GM12874 (cell line): ENCODE measurements at regions not wholly inside any gene's neighbourhood (a gene's known extent, or its start where the extent isn't known, plus 50 kb on each side); places are given as distances from the start of the nearest gene placed in this dataset.

Source experiments
- TF ChIP-seq, protein P1 (sequence below): IDR thresholded peaks from 2 replicates; pipeline ENCODE4 v1.5.1; 2011; ENCODE audit warnings: low read depth, mild to moderate bottlenecking, control low read depth, low read length, moderate library complexity; ENCODE audit not compliant: insufficient read depth

DNA sequence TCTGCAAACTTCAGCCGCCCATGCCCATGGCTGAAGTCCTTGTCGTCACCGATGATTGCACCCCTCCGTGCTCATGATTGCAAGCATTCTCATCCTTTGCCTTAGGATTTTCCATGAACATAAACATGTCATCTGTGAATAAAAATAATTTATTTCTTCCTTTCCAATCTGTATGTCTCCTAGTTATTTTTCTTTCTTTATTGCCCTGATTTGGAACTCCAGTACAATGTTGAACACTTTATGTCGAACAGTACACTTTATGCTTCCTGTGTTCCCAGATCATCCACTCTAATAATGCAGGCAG, 170.9 kb upstream of the SYT6 start:
- TF ChIP-seq, protein P1, sequence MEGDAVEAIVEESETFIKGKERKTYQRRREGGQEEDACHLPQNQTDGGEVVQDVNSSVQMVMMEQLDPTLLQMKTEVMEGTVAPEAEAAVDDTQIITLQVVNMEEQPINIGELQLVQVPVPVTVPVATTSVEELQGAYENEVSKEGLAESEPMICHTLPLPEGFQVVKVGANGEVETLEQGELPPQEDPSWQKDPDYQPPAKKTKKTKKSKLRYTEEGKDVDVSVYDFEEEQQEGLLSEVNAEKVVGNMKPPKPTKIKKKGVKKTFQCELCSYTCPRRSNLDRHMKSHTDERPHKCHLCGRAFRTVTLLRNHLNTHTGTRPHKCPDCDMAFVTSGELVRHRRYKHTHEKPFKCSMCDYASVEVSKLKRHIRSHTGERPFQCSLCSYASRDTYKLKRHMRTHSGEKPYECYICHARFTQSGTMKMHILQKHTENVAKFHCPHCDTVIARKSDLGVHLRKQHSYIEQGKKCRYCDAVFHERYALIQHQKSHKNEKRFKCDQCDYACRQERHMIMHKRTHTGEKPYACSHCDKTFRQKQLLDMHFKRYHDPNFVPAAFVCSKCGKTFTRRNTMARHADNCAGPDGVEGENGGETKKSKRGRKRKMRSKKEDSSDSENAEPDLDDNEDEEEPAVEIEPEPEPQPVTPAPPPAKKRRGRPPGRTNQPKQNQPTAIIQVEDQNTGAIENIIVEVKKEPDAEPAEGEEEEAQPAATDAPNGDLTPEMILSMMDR: no peak

DNA sequence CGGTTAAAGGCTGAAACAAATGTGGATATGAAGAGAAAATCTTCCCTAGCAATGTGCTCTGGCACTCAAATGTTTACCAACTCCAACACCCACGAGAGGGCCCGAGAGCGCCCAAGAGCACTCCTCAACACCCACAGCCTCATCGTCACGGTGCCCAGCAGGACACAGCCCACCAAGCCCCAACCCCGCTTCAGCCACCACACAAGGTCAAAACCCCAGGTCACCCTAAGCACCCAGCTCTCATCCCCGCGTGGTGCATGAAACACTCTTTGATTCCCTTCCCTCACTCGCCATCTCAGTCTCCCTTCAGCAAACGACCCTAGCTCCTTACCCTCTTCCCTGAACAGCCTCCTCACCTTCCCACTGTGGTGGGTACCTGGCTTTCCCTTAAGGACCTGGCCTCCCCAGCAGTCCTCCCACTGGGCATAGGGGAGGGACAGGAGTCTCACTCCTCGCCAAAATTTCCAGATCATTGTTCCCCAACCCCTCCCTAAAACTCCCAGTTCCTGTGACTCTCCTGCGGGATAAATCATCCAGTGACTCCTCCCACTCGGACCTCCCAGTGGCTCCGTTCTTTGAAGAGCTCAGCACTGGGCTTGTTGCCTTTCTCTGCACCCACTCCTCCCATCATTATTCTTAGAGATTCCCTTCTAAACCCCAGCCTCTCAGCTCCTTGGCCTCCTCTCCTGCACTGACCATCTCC, 170.4 kb upstream of the SYT6 start:
- TF ChIP-seq, protein P1: no peak

DNA sequence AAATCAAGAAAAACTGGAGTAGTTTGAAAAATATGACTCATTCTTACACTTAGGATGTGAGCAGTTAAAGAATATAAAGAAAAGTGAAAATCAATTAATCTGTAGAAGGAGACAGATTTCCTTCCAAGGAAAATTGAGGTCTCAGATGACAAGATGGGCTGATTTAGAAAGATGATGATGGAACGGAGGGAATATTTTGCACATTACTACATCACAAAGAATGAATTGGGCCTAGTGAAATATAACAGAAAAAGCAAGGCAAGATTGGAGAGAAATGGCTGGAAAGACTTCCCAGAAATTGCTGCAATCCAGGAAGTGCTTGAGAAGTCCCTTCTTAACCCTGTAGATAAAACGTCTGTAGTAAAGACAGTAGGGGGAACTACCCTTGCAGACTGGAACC, 169.1 kb upstream of the SYT6 start:
- TF ChIP-seq, protein P1: no peak

DNA sequence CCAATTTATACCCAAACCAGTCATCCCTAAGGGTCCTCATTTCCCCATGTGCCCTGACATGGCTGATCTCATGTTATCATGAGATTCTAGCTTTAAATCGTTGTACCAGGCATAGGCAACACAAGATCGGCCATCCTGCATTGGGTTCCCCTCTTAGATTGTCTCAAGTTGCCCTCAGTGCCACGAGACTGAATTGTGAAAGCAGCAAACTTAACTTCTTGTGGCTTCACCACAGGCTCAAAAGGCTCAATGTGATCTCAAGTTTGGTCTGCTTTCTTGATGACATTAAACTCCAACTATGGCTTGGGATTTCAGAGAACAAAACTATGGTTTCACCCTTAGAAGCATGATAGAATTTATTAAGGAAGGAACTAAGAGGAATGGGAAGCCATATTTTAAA, 168.5 kb upstream of the SYT6 start:
- TF ChIP-seq, protein P1: no peak

DNA sequence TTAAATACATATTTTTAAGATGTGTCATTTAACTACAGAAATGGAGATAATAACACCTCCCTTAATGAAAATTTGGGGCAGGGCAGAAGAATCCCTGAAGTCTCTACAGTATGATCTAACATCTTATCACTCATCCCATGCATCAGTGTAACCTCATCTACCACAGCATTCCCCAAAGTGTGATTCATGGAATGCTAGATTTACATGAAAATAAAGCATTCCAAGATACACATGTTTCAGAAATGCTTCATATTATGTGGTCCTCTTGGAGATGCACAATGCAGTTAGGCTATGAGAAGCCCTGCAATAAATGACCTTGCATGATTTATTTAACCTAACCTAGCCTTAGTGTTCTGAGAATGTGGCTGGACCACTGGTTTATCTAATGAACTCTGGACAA, 166.9 kb upstream of the SYT6 start:
- TF ChIP-seq, protein P1: no peak

DNA sequence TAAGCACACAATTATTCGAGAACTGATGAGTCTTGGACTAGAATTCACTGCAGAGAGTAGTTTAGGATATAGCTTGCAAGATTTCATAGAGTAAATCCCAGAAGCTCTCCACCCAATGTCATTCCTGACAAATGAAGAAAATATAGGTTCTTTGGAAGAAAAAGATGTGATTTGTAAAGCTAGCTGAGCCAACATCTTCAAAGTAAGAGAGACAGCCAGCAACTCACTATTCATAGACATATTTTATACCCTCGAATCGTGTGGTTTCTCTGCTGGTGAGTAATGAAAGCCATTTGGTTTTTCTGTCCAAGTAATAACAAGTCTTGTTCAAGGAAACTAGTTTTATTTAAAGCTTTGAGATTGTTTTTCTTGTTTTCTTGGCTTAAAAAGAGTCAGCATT, 165.7 kb upstream of the SYT6 start:
- TF ChIP-seq, protein P1: no peak

DNA sequence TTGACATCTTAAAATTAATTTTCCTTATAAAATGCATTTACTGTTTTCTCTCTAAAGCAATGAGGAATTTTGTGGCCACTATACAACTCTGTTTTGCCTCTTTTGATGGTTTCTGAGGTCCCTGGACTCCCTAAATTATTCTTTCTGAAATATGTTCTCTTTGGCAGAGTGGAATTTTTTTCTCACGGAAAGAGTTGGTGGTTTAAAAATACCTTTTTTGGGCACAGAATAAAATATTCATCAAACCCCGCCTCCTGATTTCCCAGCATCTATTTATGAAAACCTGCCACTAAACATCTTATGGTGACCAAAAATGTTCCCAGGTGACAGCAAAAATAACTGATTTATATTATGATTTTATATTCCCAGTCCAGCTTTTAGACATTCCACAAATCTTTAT, 165.3 kb upstream of the SYT6 start:
- TF ChIP-seq, protein P1: no peak
